HEK293 (cell line): ENCODE measurements at regions not wholly inside any gene's neighbourhood (a gene's known extent, or its start where the extent isn't known, plus 50 kb on each side); places are given as distances from the start of the nearest gene placed in this dataset.

Experiments used
- CTCF ChIA-PET: fragments of 350-600 bp; formaldehyde crosslinking; extraction: SDS; loops from one replicate; lab custom pipeline; 2021; ENCODE audit warnings: antibody characterized with exemption; lab: Yijun Ruan, JAX
- POLR2A ChIA-PET: fragments of 300-600 bp; formaldehyde crosslinking; extraction: SDS; loops from one replicate; lab custom pipeline; 2020; ENCODE audit warnings: antibody characterized with exemption, inconsistent platforms; lab: Yijun Ruan, JAX
- H3K27ac ChIP-seq: fragments of 200-500 bp; sonication (Bioruptor generic); 2 replicates; pipeline ENCODE4 v1.5.1; 2014; ENCODE audit warnings: low read depth, low read length, control low read depth, inconsistent platforms; ENCODE audit errors: extremely low read depth
- H3K36me3 ChIP-seq, 2 experiments: fragments of 200-500 bp in 1 of 2; sonication (Bioruptor generic) in 1 of 2; 1 replicate in 1 of 2; 2 replicates in 1 of 2; pipeline ENCODE4 v1.5.1; 2014 to 2017; ENCODE audit warnings: inconsistent platforms in 2 of 2, low read length in 2 of 2; ENCODE audit not compliant: control insufficient read depth in 2 of 2, insufficient read depth in 1 of 2
- H3K4me1 ChIP-seq: fragments of 200-500 bp; sonication (Bioruptor generic); 2 replicates; pipeline ENCODE4 v1.5.1; 2014; ENCODE audit warnings: mild to moderate bottlenecking, low read length, inconsistent platforms; ENCODE audit not compliant: control insufficient read depth, insufficient read depth
- H3K4me3 ChIP-seq: 2 replicates; pipeline ENCODE4 v1.5.1; 2011; ENCODE audit warnings: low read depth, mild to moderate bottlenecking, control low read depth, low read length, moderate library complexity
- H3K9me3 ChIP-seq: fragments of 200-500 bp; sonication (Bioruptor generic); 2 replicates; pipeline ENCODE4 v1.5.1; 2014; ENCODE audit warnings: low read depth, low read length, inconsistent platforms; ENCODE audit not compliant: control insufficient read depth, insufficient read depth
- GLI2 ChIP-seq: fragments of 450-650 bp; formaldehyde crosslinking; IDR thresholded peaks from 2 replicates; pipeline ENCODE4; 2017; ENCODE audit warnings: missing biosample characterization, missing genetic modification characterization, low read depth, borderline replicate concordance
- SCRT2 ChIP-seq: fragments of 450-650 bp; formaldehyde crosslinking; IDR thresholded peaks from 2 replicates; pipeline ENCODE4 v1.5.1; 2016; ENCODE audit warnings: missing biosample characterization, missing genetic modification characterization
- SP2 ChIP-seq: fragments of 450-650 bp; formaldehyde crosslinking; IDR thresholded peaks from 2 replicates; pipeline ENCODE4 v1.5.1; 2016; ENCODE audit warnings: missing biosample characterization, missing genetic modification characterization
- SP3 ChIP-seq: fragments of 450-650 bp; formaldehyde crosslinking; IDR thresholded peaks from 2 replicates; pipeline ENCODE4 v1.5.1; 2016; ENCODE audit warnings: missing biosample characterization, missing genetic modification characterization
- TRIM28 ChIP-seq: IDR thresholded peaks from 2 replicates; pipeline ENCODE4 v1.6.1; 2011; ENCODE audit warnings: low read length, control low read depth, borderline replicate concordance
- ZBTB7A ChIP-seq: fragments of 450-650 bp; formaldehyde crosslinking; IDR thresholded peaks from 2 replicates; pipeline ENCODE4 v1.5.1; 2016; ENCODE audit warnings: low read depth, missing biosample characterization, missing genetic modification characterization
- ZBTB8A ChIP-seq: fragments of 450-650 bp; formaldehyde crosslinking; IDR thresholded peaks from 2 replicates; pipeline ENCODE4 v1.5.1; 2016; ENCODE audit warnings: missing biosample characterization, missing genetic modification characterization
- ZNF133 ChIP-seq: fragments of 450-650 bp; formaldehyde crosslinking; IDR thresholded peaks from 2 replicates; pipeline ENCODE4 v1.5.1; 2016; ENCODE audit warnings: missing biosample characterization, missing genetic modification characterization
- ZNF23 ChIP-seq: fragments of 450-650 bp; formaldehyde crosslinking; IDR thresholded peaks from 2 replicates; pipeline ENCODE4 v1.5.1; 2016; ENCODE audit warnings: missing biosample characterization, missing genetic modification characterization, borderline replicate concordance
- ZNF366 ChIP-seq: fragments of 450-650 bp; formaldehyde crosslinking; conservative IDR thresholded peaks from 2 replicates; pipeline ENCODE4 v1.5.1; 2016; ENCODE audit warnings: missing biosample characterization, missing genetic modification characterization
- ZNF48 ChIP-seq: fragments of 450-650 bp; formaldehyde crosslinking; IDR thresholded peaks from 2 replicates; pipeline ENCODE4 v1.5.1; 2016; ENCODE audit warnings: missing biosample characterization, missing genetic modification characterization
- ZNF670 ChIP-seq: fragments of 450-650 bp; formaldehyde crosslinking; IDR thresholded peaks from 2 replicates; pipeline ENCODE4 v1.5.1; 2016; ENCODE audit warnings: missing biosample characterization, missing genetic modification characterization, low read depth
- ZNF777 ChIP-seq: fragments of 450-650 bp; formaldehyde crosslinking; IDR thresholded peaks from 2 replicates; pipeline ENCODE4 v1.5.1; 2017; ENCODE audit warnings: missing biosample characterization, missing genetic modification characterization, borderline replicate concordance
- ZNF837 ChIP-seq: fragments of 450-650 bp; formaldehyde crosslinking; IDR thresholded peaks from 2 replicates; pipeline ENCODE4 v1.5.1; 2016; ENCODE audit warnings: missing biosample characterization, missing genetic modification characterization
- TF ChIP-seq, protein P1 (sequence below): fragments of 450-650 bp; formaldehyde crosslinking; IDR thresholded peaks from 2 replicates; pipeline ENCODE4 v1.5.1; 2016; ENCODE audit warnings: missing biosample characterization, missing genetic modification characterization, borderline replicate concordance
- TF ChIP-seq, protein P2 (sequence below): fragments of 450-650 bp; formaldehyde crosslinking; optimal IDR thresholded peaks from 2 replicates; pipeline ENCODE3; 2016; ENCODE audit warnings: missing biosample characterization, mild to moderate bottlenecking, missing genetic modification characterization
- TF ChIP-seq, protein P3 (sequence below): fragments of 450-650 bp; formaldehyde crosslinking; IDR thresholded peaks from 2 replicates; pipeline ENCODE4 v1.5.1; 2016; ENCODE audit warnings: missing biosample characterization, missing genetic modification characterization
- TF ChIP-seq, protein P4 (sequence below): fragments of 450-650 bp; formaldehyde crosslinking; IDR thresholded peaks from 2 replicates; pipeline ENCODE4 v1.5.1; 2017; ENCODE audit warnings: missing biosample characterization, missing genetic modification characterization
- TF ChIP-seq, protein P5 (sequence below): fragments of 450-650 bp; formaldehyde crosslinking; IDR thresholded peaks from 2 replicates; pipeline ENCODE4 v1.5.1; 2016; ENCODE audit warnings: missing biosample characterization, missing genetic modification characterization, low read depth
- TF ChIP-seq, protein P6 (sequence below): fragments of 450-650 bp; formaldehyde crosslinking; IDR thresholded peaks from 2 replicates; pipeline ENCODE4 v1.5.1; 2016; ENCODE audit warnings: missing biosample characterization, missing genetic modification characterization, borderline replicate concordance

DNA sequence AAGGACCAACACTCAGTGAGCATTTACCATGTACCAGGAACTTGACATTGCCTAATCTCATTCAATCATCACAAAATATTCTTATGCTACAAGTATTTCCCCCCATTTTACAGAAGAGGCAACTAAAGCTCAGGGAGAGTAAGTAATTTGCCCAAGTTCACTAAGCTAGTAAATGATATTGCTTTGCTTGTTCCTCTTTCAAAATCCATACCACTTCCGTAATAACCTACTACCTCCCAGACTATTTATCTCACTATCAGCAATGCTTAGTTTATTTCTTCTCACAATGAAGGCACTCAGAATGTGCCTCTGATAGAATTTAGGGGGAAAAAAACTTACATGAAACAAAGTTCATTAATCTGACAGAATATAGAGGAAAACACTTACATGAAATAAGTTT lies 1070.9 kb upstream of the FANCL start:
- Histone ChIP-seq H3K4me1 (no peaks in the 10 kb centered on the region), H3K4me3 (no peak overlapping the region), H3K36me3 (no peaks in the 10 kb centered on the region), H3K9me3 (no peaks in the 10 kb centered on the region), H3K27ac (no peak overlapping the region)
- CTCF ChIA-PET = interaction anchor here (0.9 kb wide), 1 partner anchor 10 kb away, joined by 3 read pairs; no protein-coding TSS in a partner anchor
- no peak for TF ChIP-seq ZBTB8A (tag by site-specific recombination)
- TF ChIP-seq, protein P1, sequence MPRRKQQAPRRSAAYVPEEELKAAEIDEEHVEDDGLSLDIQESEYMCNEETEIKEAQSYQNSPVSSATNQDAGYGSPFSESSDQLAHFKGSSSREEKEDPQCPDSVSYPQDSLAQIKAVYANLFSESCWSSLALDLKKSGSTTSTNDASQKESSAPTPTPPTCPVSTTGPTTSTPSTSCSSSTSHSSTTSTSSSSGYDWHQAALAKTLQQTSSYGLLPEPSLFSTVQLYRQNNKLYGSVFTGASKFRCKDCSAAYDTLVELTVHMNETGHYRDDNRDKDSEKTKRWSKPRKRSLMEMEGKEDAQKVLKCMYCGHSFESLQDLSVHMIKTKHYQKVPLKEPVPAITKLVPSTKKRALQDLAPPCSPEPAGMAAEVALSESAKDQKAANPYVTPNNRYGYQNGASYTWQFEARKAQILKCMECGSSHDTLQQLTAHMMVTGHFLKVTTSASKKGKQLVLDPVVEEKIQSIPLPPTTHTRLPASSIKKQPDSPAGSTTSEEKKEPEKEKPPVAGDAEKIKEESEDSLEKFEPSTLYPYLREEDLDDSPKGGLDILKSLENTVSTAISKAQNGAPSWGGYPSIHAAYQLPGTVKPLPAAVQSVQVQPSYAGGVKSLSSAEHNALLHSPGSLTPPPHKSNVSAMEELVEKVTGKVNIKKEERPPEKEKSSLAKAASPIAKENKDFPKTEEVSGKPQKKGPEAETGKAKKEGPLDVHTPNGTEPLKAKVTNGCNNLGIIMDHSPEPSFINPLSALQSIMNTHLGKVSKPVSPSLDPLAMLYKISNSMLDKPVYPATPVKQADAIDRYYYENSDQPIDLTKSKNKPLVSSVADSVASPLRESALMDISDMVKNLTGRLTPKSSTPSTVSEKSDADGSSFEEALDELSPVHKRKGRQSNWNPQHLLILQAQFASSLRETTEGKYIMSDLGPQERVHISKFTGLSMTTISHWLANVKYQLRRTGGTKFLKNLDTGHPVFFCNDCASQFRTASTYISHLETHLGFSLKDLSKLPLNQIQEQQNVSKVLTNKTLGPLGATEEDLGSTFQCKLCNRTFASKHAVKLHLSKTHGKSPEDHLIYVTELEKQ = no peak
- no peak for TF ChIP-seq TRIM28
- POLR2A ChIA-PET = no interaction called here

DNA sequence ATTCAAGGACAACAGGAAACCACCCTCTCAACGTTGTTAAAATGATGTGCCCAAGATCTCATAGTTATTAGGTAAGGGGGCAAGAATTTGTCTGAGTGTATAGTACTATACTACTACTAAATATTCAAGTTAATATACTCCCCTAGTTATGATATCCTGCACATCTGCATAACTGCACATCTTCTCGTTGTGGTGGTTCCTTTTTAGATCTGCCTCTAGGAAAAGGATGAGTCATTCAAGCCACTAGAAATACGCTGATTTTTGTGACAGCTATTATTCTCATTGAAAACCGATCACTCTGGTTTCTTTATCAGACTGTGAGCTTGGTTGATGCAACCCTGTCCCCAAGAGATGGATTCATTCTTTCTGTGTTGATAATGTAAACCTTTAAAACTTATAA lies 1067.0 kb upstream of the FANCL start:
- H3K4me3 ChIP-seq = no peak overlapping the region
- ChIA-PET CTCF (interaction anchor here (1.2 kb wide), 1 partner anchor 17 kb away, joined by 3 read pairs; no protein-coding TSS in a partner anchor), POLR2A (no interaction called here)
- H3K36me3 ChIP-seq = no peaks in the 10 kb centered on the region
- no peak overlapping the region for H3K27ac ChIP-seq
- no peaks in the 10 kb centered on the region for H3K9me3 ChIP-seq
- TF ChIP-seq ZBTB7A (tag by site-specific recombination) (no peak), SCRT2 (tag by site-specific recombination) (no peak), GLI2 (tag by site-specific recombination) (no peak), ZNF133 (tag by site-specific recombination) (no peak)
- TF ChIP-seq, protein P2, sequence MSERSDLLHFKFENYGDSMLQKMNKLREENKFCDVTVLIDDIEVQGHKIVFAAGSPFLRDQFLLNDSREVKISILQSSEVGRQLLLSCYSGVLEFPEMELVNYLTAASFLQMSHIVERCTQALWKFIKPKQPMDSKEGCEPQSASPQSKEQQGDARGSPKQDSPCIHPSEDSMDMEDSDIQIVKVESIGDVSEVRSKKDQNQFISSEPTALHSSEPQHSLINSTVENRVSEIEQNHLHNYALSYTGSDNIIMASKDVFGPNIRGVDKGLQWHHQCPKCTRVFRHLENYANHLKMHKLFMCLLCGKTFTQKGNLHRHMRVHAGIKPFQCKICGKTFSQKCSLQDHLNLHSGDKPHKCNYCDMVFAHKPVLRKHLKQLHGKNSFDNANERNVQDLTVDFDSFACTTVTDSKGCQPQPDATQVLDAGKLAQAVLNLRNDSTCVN (tag by site-specific recombination) = no peak
- TF ChIP-seq, protein P3, sequence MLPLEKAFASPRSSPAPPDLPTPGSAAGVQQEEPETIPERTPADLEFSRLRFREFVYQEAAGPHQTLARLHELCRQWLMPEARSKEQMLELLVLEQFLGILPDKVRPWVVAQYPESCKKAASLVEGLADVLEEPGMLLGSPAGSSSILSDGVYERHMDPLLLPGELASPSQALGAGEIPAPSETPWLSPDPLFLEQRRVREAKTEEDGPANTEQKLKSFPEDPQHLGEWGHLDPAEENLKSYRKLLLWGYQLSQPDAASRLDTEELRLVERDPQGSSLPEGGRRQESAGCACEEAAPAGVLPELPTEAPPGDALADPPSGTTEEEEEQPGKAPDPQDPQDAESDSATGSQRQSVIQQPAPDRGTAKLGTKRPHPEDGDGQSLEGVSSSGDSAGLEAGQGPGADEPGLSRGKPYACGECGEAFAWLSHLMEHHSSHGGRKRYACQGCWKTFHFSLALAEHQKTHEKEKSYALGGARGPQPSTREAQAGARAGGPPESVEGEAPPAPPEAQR (tag by site-specific recombination) = no peak
- TF ChIP-seq, protein P4, sequence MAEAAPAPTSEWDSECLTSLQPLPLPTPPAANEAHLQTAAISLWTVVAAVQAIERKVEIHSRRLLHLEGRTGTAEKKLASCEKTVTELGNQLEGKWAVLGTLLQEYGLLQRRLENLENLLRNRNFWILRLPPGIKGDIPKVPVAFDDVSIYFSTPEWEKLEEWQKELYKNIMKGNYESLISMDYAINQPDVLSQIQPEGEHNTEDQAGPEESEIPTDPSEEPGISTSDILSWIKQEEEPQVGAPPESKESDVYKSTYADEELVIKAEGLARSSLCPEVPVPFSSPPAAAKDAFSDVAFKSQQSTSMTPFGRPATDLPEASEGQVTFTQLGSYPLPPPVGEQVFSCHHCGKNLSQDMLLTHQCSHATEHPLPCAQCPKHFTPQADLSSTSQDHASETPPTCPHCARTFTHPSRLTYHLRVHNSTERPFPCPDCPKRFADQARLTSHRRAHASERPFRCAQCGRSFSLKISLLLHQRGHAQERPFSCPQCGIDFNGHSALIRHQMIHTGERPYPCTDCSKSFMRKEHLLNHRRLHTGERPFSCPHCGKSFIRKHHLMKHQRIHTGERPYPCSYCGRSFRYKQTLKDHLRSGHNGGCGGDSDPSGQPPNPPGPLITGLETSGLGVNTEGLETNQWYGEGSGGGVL (tag by site-specific recombination) = no peak
- H3K4me1 ChIP-seq = no peaks in the 10 kb centered on the region

DNA sequence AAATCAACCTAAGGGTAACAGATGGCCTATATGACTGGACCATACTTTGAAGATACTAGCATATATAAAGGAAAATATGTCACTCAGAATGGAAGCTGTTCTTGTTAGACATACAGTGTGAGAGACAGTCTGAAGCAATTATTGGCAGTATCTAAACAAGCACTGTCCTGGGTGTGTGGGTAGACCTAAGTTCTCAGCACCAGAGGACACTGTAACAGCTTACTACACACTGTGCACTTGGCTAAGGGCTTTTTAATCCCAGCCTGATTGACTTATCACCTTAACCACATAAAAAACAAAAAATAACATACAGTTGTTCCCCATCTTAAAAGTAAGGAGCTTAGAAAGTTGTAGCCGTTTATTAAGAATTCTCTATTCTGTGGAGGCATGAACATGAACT lies 1066.1 kb upstream of the FANCL start:
- Histone ChIP-seq H3K9me3 (no peaks in the 10 kb centered on the region), H3K4me3 (no peak overlapping the region), H3K4me1 (no peaks in the 10 kb centered on the region), H3K27ac (no peak overlapping the region), H3K36me3 (no peaks in the 10 kb centered on the region)
- POLR2A ChIA-PET = no interaction called here
- CTCF ChIA-PET = interaction anchor here (0.6 to 1.2 kb wide), 2 partner anchors 18 to 1243 kb away, joined by 3 to 4 read pairs; no protein-coding TSS in a partner anchor
- TF ChIP-seq ZNF777 (tag by site-specific recombination) = no peak
- TF ChIP-seq ZNF23 = no peak
- TF ChIP-seq, protein P5, sequence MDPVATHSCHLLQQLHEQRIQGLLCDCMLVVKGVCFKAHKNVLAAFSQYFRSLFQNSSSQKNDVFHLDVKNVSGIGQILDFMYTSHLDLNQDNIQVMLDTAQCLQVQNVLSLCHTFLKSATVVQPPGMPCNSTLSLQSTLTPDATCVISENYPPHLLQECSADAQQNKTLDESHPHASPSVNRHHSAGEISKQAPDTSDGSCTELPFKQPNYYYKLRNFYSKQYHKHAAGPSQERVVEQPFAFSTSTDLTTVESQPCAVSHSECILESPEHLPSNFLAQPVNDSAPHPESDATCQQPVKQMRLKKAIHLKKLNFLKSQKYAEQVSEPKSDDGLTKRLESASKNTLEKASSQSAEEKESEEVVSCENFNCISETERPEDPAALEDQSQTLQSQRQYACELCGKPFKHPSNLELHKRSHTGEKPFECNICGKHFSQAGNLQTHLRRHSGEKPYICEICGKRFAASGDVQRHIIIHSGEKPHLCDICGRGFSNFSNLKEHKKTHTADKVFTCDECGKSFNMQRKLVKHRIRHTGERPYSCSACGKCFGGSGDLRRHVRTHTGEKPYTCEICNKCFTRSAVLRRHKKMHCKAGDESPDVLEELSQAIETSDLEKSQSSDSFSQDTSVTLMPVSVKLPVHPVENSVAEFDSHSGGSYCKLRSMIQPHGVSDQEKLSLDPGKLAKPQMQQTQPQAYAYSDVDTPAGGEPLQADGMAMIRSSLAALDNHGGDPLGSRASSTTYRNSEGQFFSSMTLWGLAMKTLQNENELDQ (tag by site-specific recombination) = no peak
- no peak for TF ChIP-seq ZNF48 (tag by site-specific recombination)
- TF ChIP-seq, protein P6, sequence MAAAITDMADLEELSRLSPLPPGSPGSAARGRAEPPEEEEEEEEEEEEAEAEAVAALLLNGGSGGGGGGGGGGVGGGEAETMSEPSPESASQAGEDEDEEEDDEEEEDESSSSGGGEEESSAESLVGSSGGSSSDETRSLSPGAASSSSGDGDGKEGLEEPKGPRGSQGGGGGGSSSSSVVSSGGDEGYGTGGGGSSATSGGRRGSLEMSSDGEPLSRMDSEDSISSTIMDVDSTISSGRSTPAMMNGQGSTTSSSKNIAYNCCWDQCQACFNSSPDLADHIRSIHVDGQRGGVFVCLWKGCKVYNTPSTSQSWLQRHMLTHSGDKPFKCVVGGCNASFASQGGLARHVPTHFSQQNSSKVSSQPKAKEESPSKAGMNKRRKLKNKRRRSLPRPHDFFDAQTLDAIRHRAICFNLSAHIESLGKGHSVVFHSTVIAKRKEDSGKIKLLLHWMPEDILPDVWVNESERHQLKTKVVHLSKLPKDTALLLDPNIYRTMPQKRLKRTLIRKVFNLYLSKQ = no peak
- no peak for TF ChIP-seq SP3 (tag by site-specific recombination)
- no peak for TF ChIP-seq SP2 (tag by site-specific recombination)
- no peak for TF ChIP-seq ZNF366 (tag by site-specific recombination)
- no peak for TF ChIP-seq ZNF670 (tag by site-specific recombination)
- TF ChIP-seq ZNF837 = no peak
